ENCODE measurements at regions not wholly inside any gene's neighbourhood (a gene's known extent, or its start where the extent isn't known, plus 50 kb on each side); places are given as distances from the start of the nearest gene placed in this dataset.

GRCh38 chr12:24562771-24563431 is 386.0 kb downstream of the BCAT1 start:
- no peak overlapping the region for H3K9ac ChIP-seq (ENCODE audit: low read length)
- CTCF ChIA-PET = no interaction called here
- ATAC-seq = no peak

More at GRCh38 chr12:24562771-24563431, 386.0 kb downstream of the BCAT1 start:
- Histone ChIP-seq H4K20me1 (ENCODE audit: insufficient read depth) (no peaks in the 10 kb centered on the region), H3K4me1 (ENCODE audit: control insufficient read depth in 1 of 2, insufficient read depth in 2 of 2, low read length in 2 of 2) (no peaks in the 10 kb centered on the region), H2AFZ (ENCODE audit: low read depth, low read length, poor library complexity, severe bottlenecking) (no peak overlapping the region), H3K4me2 (ENCODE audit: low read length) (no peak overlapping the region), H3K36me3 (ENCODE audit: control insufficient read depth in 1 of 2, insufficient read depth in 2 of 2, low read length in 2 of 2) (no peaks in the 10 kb centered on the region), H3K79me2 (ENCODE audit: insufficient read depth, low read length) (no peaks in the 10 kb centered on the region), H3K27ac (ENCODE audit: low read depth, low read length) (no peak overlapping the region), H3K9me2 (ENCODE audit: insufficient read depth) (no peaks in the 10 kb centered on the region), H3K9me3 (ENCODE audit: control insufficient read depth in 1 of 2, insufficient read depth in 1 of 2, low read depth in 1 of 2, low read length in 2 of 2) (peaks cover 3 to 9% of the 10 kb centered on the region in 2 experiments; a peak in 2 of 4 replicates), H3K4me3 (replicated peaks in 1 of 2; ENCODE audit: low read depth in 1 of 2, low read length in 2 of 2) (no peak overlapping the region), H3K27me3 (ENCODE audit: insufficient read depth, low read length) (no peaks in the 10 kb centered on the region)
- POLR2A ChIA-PET = no interaction called here
- no peak for DNase-seq (ENCODE audit: low read depth, low spot score)
- intact Hi-C loops (cut with micrococcal nuclease) = no loop called here
- no peak for TF ChIP-seq EZH2 (IDR thresholded peaks at IDR 0.05)
- no peak for TF ChIP-seq ATF3 (IDR thresholded peaks at IDR 0.05)
- no peak for TF ChIP-seq ELF1 (IDR thresholded peaks at IDR 0.05; ENCODE audit: borderline replicate concordance, low read depth)
- no peak for TF ChIP-seq MAX (IDR thresholded peaks at IDR 0.05)
- TF ChIP-seq FOSL1 (IDR thresholded peaks at IDR 0.05; ENCODE audit: low read depth) = no peak
- TF ChIP-seq SRF (IDR thresholded peaks at IDR 0.05; ENCODE audit: low read depth) = no peak
- TF ChIP-seq SP1 (IDR thresholded peaks at IDR 0.05; ENCODE audit: low read depth) = no peak
- no peak for TF ChIP-seq POLR2A (IDR thresholded peaks at IDR 0.05; ENCODE audit: borderline replicate concordance, extremely low read depth, insufficient read depth, insufficient read length)
- TF ChIP-seq EGR1 (IDR thresholded peaks at IDR 0.05; ENCODE audit: low read depth) = no peak
- TF ChIP-seq CBX3 (IDR thresholded peaks at IDR 0.05; ENCODE audit: low read depth) = no peak
- no peak for TF ChIP-seq POLR2AphosphoS5 (IDR thresholded peaks at IDR 0.05; ENCODE audit: low read depth, low read length)
- BruUV-seq (replicated peaks) = no TSS peak
- RAD21 ChIA-PET (ENCODE audit: low non-redundant PET in 1 of 2, low total read pairs in 2 of 2, uncharacterized antibody in 2 of 2, unreplicated experiment in 2 of 2) = no interaction called here

Data from HCT116 (cell line).